K562 (cell line): ENCODE measurements at regions not wholly inside any gene's neighbourhood (a gene's known extent, or its start where the extent isn't known, plus 50 kb on each side); places are given as distances from the start of the nearest gene placed in this dataset.

Experiments used
- ATAC-seq: fragments of 200-7000 bp; cut with Tn5 transposase; 3 replicates; pipeline ENCODE4 v1.9.1; 2020; ENCODE audit warnings: moderate library complexity
- BruUV-seq: library from RNA; stranded (reverse); fragments of 400-500 nt; replicated peaks from 2 replicates; lab custom pipeline; 2021; lab: Mats Ljungman, UMichigan
- CTCF ChIA-PET: fragments of 300-600 bp; formaldehyde crosslinking; extraction: SDS; loops from one replicate; lab custom pipeline; 2021; ENCODE audit warnings: low intra/inter-chr PET ratio; lab: Yijun Ruan, JAX
- POLR2A ChIA-PET: fragments of 300-600, 350-650 bp; sonication (Branson Sonifier 250); formaldehyde crosslinking; extraction: SDS; loops from one replicate; lab custom pipeline; 2021; ENCODE audit warnings: antibody characterized with exemption, inconsistent platforms; lab: Yijun Ruan, JAX
- DNase-seq, 4 experiments: peaks; one replicate each; pipeline versions ENCODE4 v3.0.0 to v3.0.0-alpha.2; 2011 to 2018; ENCODE audit warnings: low spot score in 3 of 4, mixed read lengths in 3 of 4; ENCODE audit errors: extremely low read depth in 1 of 4
- FAIRE-seq: peaks from 2 replicates; lab custom pipeline; 2011; peaks lifted over from hg19 to GRCh38; lab: Jason Lieb, UNC
- H2AFZ ChIP-seq: 2 replicates; pipeline ENCODE4 v1.6.0; 2011; ENCODE audit warnings: low read depth, low read length, control low read depth, inconsistent platforms
- H3K27ac ChIP-seq: fragments of 200-600 bp; 3 replicates; pipeline ENCODE4 v1.8.0; 2011; ENCODE audit warnings: low read depth, mild to moderate bottlenecking, control low read depth, inconsistent platforms, low read length, moderate library complexity, mixed read lengths; ENCODE audit errors: extremely low read depth
- H3K27me3 ChIP-seq, 2 experiments: fragments of 300-600 bp in 1 of 2; 2 replicates in 1 of 2; 3 replicates in 1 of 2; pipeline versions ENCODE4 v1.6.0 to v1.8.0; 2011; ENCODE audit warnings: inconsistent platforms in 2 of 2, low read length in 2 of 2, mild to moderate bottlenecking in 1 of 2, mixed read lengths in 1 of 2, moderate library complexity in 1 of 2; ENCODE audit not compliant: control insufficient read depth in 2 of 2, insufficient read depth in 2 of 2
- H3K36me3 ChIP-seq: fragments of 300-600 bp; 3 replicates; pipeline ENCODE4 v1.8.0; 2011; ENCODE audit warnings: mild to moderate bottlenecking, low read length, inconsistent platforms; ENCODE audit not compliant: control insufficient read depth, insufficient read depth
- H3K4me1 ChIP-seq, 2 experiments: fragments of 200-600 bp in 1 of 2; replicated peaks in 1 of 2; 2 replicates in 1 of 2; 3 replicates in 1 of 2; pipeline versions ENCODE4 v1.5.1 to v1.8.0; 2011; ENCODE audit warnings: inconsistent platforms in 2 of 2, low read length in 2 of 2, mild to moderate bottlenecking in 1 of 2, mixed read lengths in 1 of 2, moderate library complexity in 1 of 2; ENCODE audit not compliant: control insufficient read depth in 2 of 2, insufficient read depth in 2 of 2
- H3K4me2 ChIP-seq: 2 replicates; pipeline ENCODE4 v1.6.1; 2011; ENCODE audit warnings: low read length, control low read depth, inconsistent platforms, mixed read lengths; ENCODE audit not compliant: insufficient read depth
- H3K4me3 ChIP-seq: fragments of 200-600 bp; sonication (generic), shearing (Covaris generic); 2 replicates; pipeline ENCODE4 v1.5.1; 2016; ENCODE audit warnings: control low read depth, inconsistent platforms
- H3K79me2 ChIP-seq: fragments of 200-600 bp; 3 replicates; pipeline ENCODE4 v1.8.0; 2011; ENCODE audit warnings: low read length, inconsistent platforms; ENCODE audit not compliant: control insufficient read depth, insufficient read depth
- H3K9ac ChIP-seq, 2 experiments: 2 replicates each; pipeline versions ENCODE4 v1.6.0 to v1.6.1; 2011; ENCODE audit warnings: low read depth in 2 of 2, low read length in 2 of 2, control low read depth in 1 of 2, inconsistent platforms in 1 of 2, mild to moderate bottlenecking in 1 of 2, mixed read lengths in 1 of 2; ENCODE audit not compliant: insufficient read depth in 1 of 2
- H3K9me1 ChIP-seq: one replicate; pipeline ENCODE4 v1.6.0; 2011; ENCODE audit warnings: inconsistent platforms, mild to moderate bottlenecking, low read length, moderate library complexity; ENCODE audit not compliant: control insufficient read depth, insufficient read depth
- H3K9me3 ChIP-seq: replicated peaks from 2 replicates; pipeline ENCODE4 v1.5.1; 2011; ENCODE audit warnings: low read depth, low read length, inconsistent platforms; ENCODE audit not compliant: control insufficient read depth, insufficient read depth
- H4K20me1 ChIP-seq: replicated peaks from 2 replicates; pipeline ENCODE4 v1.6.1; 2011; ENCODE audit warnings: low read length, inconsistent platforms, mixed read lengths; ENCODE audit not compliant: control insufficient read depth, insufficient read depth
- ARID3A ChIP-seq: IDR thresholded peaks from 2 replicates; pipeline ENCODE4 v1.6.1; 2012; ENCODE audit warnings: low read depth, low read length, improper control_type of control experiment, borderline replicate concordance
- ASH1L ChIP-seq: fragments of 450-650 bp; IDR thresholded peaks from 2 replicates; pipeline ENCODE4 v1.6.1; 2018; ENCODE audit warnings: borderline replicate concordance, mild to moderate bottlenecking, low read depth; ENCODE audit not compliant: partially characterized antibody
- BRD4 ChIP-seq: fragments of 200-600 bp; sonication (generic); IDR thresholded peaks from 2 replicates; pipeline ENCODE4 v1.6.1; 2017; ENCODE audit warnings: inconsistent platforms
- CBX2 ChIP-seq: fragments of 200-600 bp; sonication (generic); IDR thresholded peaks from one replicate; pipeline ENCODE4 v1.6.1; 2012; ENCODE audit warnings: mild to moderate bottlenecking, low read length, inconsistent platforms; ENCODE audit not compliant: insufficient read depth, poor library complexity, severe bottlenecking
- ETV5 ChIP-seq: sonication (generic); formaldehyde crosslinking; IDR thresholded peaks from 2 replicates; pipeline ENCODE4 v1.4.0; 2020; ENCODE audit warnings: low read depth, mild to moderate bottlenecking, missing genetic modification reagents
- EWSR1 ChIP-seq: fragments of 450-650 bp; IDR thresholded peaks from 2 replicates; pipeline ENCODE4 v1.6.1; 2018; ENCODE audit warnings: borderline replicate concordance, mild to moderate bottlenecking, low read depth, moderate library complexity; ENCODE audit not compliant: partially characterized antibody
- KLF16 ChIP-seq: IDR thresholded peaks from 2 replicates; pipeline ENCODE4 v1.6.1; 2016; ENCODE audit warnings: antibody characterized with exemption
- NELFE ChIP-seq: IDR thresholded peaks from 2 replicates; pipeline ENCODE4 v1.6.1; 2011; ENCODE audit warnings: mild to moderate bottlenecking; ENCODE audit not compliant: insufficient read depth, insufficient read length
- NR2F6 ChIP-seq: fragments of 450-650 bp; formaldehyde crosslinking; IDR thresholded peaks from 2 replicates; pipeline ENCODE4 v1.4.0; 2020; ENCODE audit warnings: mild to moderate bottlenecking
- SMARCB1 ChIP-seq: IDR thresholded peaks from 2 replicates; pipeline ENCODE4 v1.6.1; 2011; ENCODE audit warnings: improper control_type of control experiment, low read depth; ENCODE audit not compliant: insufficient read length
- SNAPC5 ChIP-seq: fragments of 250-450 bp; sonication (Bioruptor Pico); IDR thresholded peaks from 2 replicates; pipeline ENCODE4 v1.8.0; 2021; ENCODE audit warnings: moderate library complexity, mild to moderate bottlenecking, inconsistent platforms
- SP2 ChIP-seq: IDR thresholded peaks from 2 replicates; pipeline ENCODE4 v1.6.1; 2011; ENCODE audit warnings: mild to moderate bottlenecking, low read depth, low read length, moderate library complexity; ENCODE audit not compliant: poor library complexity, severe bottlenecking; ENCODE audit errors: extremely low read depth
- TCFL5 ChIP-seq: fragments of 250-450 bp; sonication (Bioruptor Pico); conservative IDR thresholded peaks from 2 replicates; pipeline ENCODE4 v1.6.1; 2021; ENCODE audit warnings: mild to moderate bottlenecking, moderate library complexity, matching md5 sums
- XRCC3 ChIP-seq: fragments of 450-650 bp; IDR thresholded peaks from 2 replicates; pipeline ENCODE4 v1.6.1; 2017; ENCODE audit warnings: mild to moderate bottlenecking, moderate library complexity
- ZNF41 ChIP-seq: fragments of 250-450 bp; sonication (Bioruptor Pico); conservative IDR thresholded peaks from 2 replicates; pipeline ENCODE4 v1.4.0; 2020; ENCODE audit warnings: mild to moderate bottlenecking
- ZNF644 ChIP-seq: fragments of 200-800 bp; sonication (Bioruptor generic); IDR thresholded peaks from 2 replicates; pipeline ENCODE4 v1.6.1; 2016; ENCODE audit warnings: low read depth, missing genetic modification characterization, missing compliant biosample characterization
- ZNF699 ChIP-seq: fragments of 250-450 bp; sonication (Bioruptor Pico); IDR thresholded peaks from 2 replicates; pipeline ENCODE4 v1.8.0; 2021; ENCODE audit warnings: mild to moderate bottlenecking, moderate library complexity; ENCODE audit not compliant: insufficient replicate concordance
- WGBS: fragments of 100-300 bp; shearing (Covaris generic); methylation state at CpG from one replicate; pipeline ENCODE4 v1.1.6; 2016; ENCODE audit warnings: low coverage, mixed read lengths; ENCODE audit not compliant: insufficient coverage; ENCODE audit errors: missing lambda C conversion rate; 5-methylcytosine and 5-hydroxymethylcytosine counted together
- in situ Hi-C: fragments of 300-500 bp; cut with MboI; formaldehyde crosslinking; loops from 4 replicates; pipeline ENCODE4 v1.15.0; 2018; ENCODE audit warnings: inconsistent platforms, mixed read lengths
- intact Hi-C: fragments of 100-400 bp; cut with micrococcal nuclease; formaldehyde crosslinking; loops from 2 replicates; pipeline ENCODE4 v1.14.2; 2022

GRCh38 chr14:58992935-58993334 lies 195.5 kb upstream of the DAAM1 start:
- Histone ChIP-seq H3K4me3 (no peak overlapping the region), H3K36me3 (no peaks in the 10 kb centered on the region), H3K79me2 (no peaks in the 10 kb centered on the region), H3K27ac (no peak overlapping the region), H4K20me1 (no peaks in the 10 kb centered on the region), H2AFZ (no peak overlapping the region), H3K27me3 (no peaks in the 10 kb centered on the region), H3K4me2 (no peak overlapping the region), H3K9me3 (no peaks in the 10 kb centered on the region), H3K4me1 (no peaks in the 10 kb centered on the region), H3K9me1 (no peaks in the 10 kb centered on the region), H3K9ac (no peak overlapping the region)
- intact Hi-C loops: no loop called here
- FAIRE-seq (no peak), ATAC-seq (no peak), DNase-seq (no peak)
- in situ Hi-C loops: no loop called here
- ChIA-PET CTCF (no interaction called here), POLR2A (no interaction called here)
- no CpG with 5 or more reads among the region's 1 CpG for WGBS
- BruUV-seq: no TSS peak
- TF ChIP-seq ZNF699: no peak
- TF ChIP-seq KLF16: no peak
- TF ChIP-seq EWSR1: no peak
- TF ChIP-seq ASH1L: no peak

- Histone ChIP-seq H4K20me1 (no peaks in the 10 kb centered on the region), H3K4me1 (no peaks in the 10 kb centered on the region), H3K4me3 (no peak overlapping the region), H3K36me3 (no peaks in the 10 kb centered on the region), H3K79me2 (no peaks in the 10 kb centered on the region), H3K9me1 (no peaks in the 10 kb centered on the region), H3K27ac (no peak overlapping the region), H3K27me3 (no peaks in the 10 kb centered on the region), H2AFZ (no peak overlapping the region), H3K9ac (no peak overlapping the region), H3K4me2 (no peak overlapping the region), H3K9me3 (no peaks in the 10 kb centered on the region)
- POLR2A ChIA-PET: no interaction called here
- ATAC-seq (no peak), DNase-seq (no peak), FAIRE-seq (no peak)
- in situ Hi-C loops (no loop called here), intact Hi-C loops (no loop called here)
- CTCF ChIA-PET: no interaction called here
- no peak for TF ChIP-seq SP2
- TF ChIP-seq ZNF644 (tag): no peak
- no peak for TF ChIP-seq SMARCB1
- TF ChIP-seq NR2F6 (CRISPR knock-in tag): no peak
- TF ChIP-seq BRD4: no peak
- no peak for TF ChIP-seq CBX2
- no peak for TF ChIP-seq TCFL5
- TF ChIP-seq ZNF41: no peak
- no peak for TF ChIP-seq XRCC3
- TF ChIP-seq ETV5: no peak
- TF ChIP-seq KLF16: no peak
- no peak for TF ChIP-seq ARID3A
- no peak for TF ChIP-seq NELFE
- no peak for TF ChIP-seq SNAPC5
- BruUV-seq: no TSS peak
- 0% methylated on average over 1 of the region's 1 CpG for WGBS
Observed at GRCh38 chr14:58994130-58994529, 194.3 kb upstream of the DAAM1 start.
